ENCODE measurements at regions not wholly inside any gene's neighbourhood (a gene's known extent, or its start where the extent isn't known, plus 50 kb on each side); places are given as distances from the start of the nearest gene placed in this dataset.

- Histone ChIP-seq H4K20me1 (ENCODE audit: insufficient read depth, low read length) (no peaks in the 10 kb centered on the region), H3F3A (ENCODE audit: insufficient read depth, low read length) (no peaks in the 10 kb centered on the region), H3K27me3 (ENCODE audit: insufficient read depth, low read length) (no peaks in the 10 kb centered on the region), H3K4me1 (ENCODE audit: insufficient read depth, low read length, severe bottlenecking) (peaks cover 10% of the 10 kb centered on the region), H3K27ac (ENCODE audit: low read depth, low read length, poor library complexity, severe bottlenecking) (no peak overlapping the region), H2AFZ (ENCODE audit: low read length) (no peak overlapping the region), H3K9me2 (ENCODE audit: low read depth, low read length) (no peaks in the 10 kb centered on the region), H3K4me3 (ENCODE audit: low read depth, low read length, poor library complexity, severe bottlenecking) (no peak overlapping the region), H3K9ac (ENCODE audit: low read length) (no peak overlapping the region), H3K4me2 (ENCODE audit: low read length) (no peak overlapping the region), H3K36me3 (ENCODE audit: insufficient read depth, low read length) (no peaks in the 10 kb centered on the region), H3K79me2 (ENCODE audit: insufficient read depth, low read length) (no peaks in the 10 kb centered on the region), H3K9me3 (ENCODE audit: low read length) (no peaks in the 10 kb centered on the region)
- no peak for TF ChIP-seq EZH2 (IDR thresholded peaks at IDR 0.05; ENCODE audit: borderline replicate concordance, low read length)
- TF ChIP-seq CTCF (IDR thresholded peaks at IDR 0.05; ENCODE audit: low read length) = no peak
These were observed 68.9 kb upstream of the SDK2 start for GRCh38 chr17:73713136-73713535.

GRCh38 chr17:73715769-73716168 lies 71.5 kb upstream of the SDK2 start:
- no peak overlapping the region for H3K4me3 ChIP-seq (ENCODE audit: low read depth, low read length, poor library complexity, severe bottlenecking)
- H3K9me3 ChIP-seq (ENCODE audit: low read length) = no peaks in the 10 kb centered on the region
- no peak overlapping the region for H2AFZ ChIP-seq (ENCODE audit: low read length)
- H3K36me3 ChIP-seq (ENCODE audit: insufficient read depth, low read length) = no peaks in the 10 kb centered on the region
- H3K27ac ChIP-seq (ENCODE audit: low read depth, low read length, poor library complexity, severe bottlenecking) = no peak overlapping the region
- H3F3A ChIP-seq (ENCODE audit: insufficient read depth, low read length) = no peaks in the 10 kb centered on the region
- TF ChIP-seq CTCF (IDR thresholded peaks at IDR 0.05; ENCODE audit: low read length) (no peak), EZH2 (IDR thresholded peaks at IDR 0.05; ENCODE audit: borderline replicate concordance, low read length) (no peak)
- H3K9me2 ChIP-seq (ENCODE audit: low read depth, low read length) = no peaks in the 10 kb centered on the region
- H3K4me2 ChIP-seq (ENCODE audit: low read length) = no peak overlapping the region
- peaks cover 9% of the 10 kb centered on the region for H3K4me1 ChIP-seq (ENCODE audit: insufficient read depth, low read length, severe bottlenecking)
- H3K79me2 ChIP-seq (ENCODE audit: insufficient read depth, low read length) = no peaks in the 10 kb centered on the region
- H3K9ac ChIP-seq (ENCODE audit: low read length) = no peak overlapping the region
- no peaks in the 10 kb centered on the region for H3K27me3 ChIP-seq (ENCODE audit: insufficient read depth, low read length)
- H4K20me1 ChIP-seq (ENCODE audit: insufficient read depth, low read length) = no peaks in the 10 kb centered on the region

GRCh38 chr17:73717690-73718089 lies 73.4 kb upstream of the SDK2 start:
- Histone ChIP-seq H3K36me3 (ENCODE audit: insufficient read depth, low read length) (no peaks in the 10 kb centered on the region), H3K27me3 (ENCODE audit: insufficient read depth, low read length) (peaks cover 2% of the 10 kb centered on the region; the same call in 1 of the 2 replicates), H3K4me3 (ENCODE audit: low read depth, low read length, poor library complexity, severe bottlenecking) (no peak overlapping the region), H3K9ac (ENCODE audit: low read length) (no peak overlapping the region), H3K9me3 (ENCODE audit: low read length) (no peaks in the 10 kb centered on the region), H3K4me2 (ENCODE audit: low read length) (no peak overlapping the region), H3K79me2 (ENCODE audit: insufficient read depth, low read length) (no peaks in the 10 kb centered on the region), H2AFZ (ENCODE audit: low read length) (no peak overlapping the region), H3F3A (ENCODE audit: insufficient read depth, low read length) (no peaks in the 10 kb centered on the region), H3K4me1 (ENCODE audit: insufficient read depth, low read length, severe bottlenecking) (no peaks in the 10 kb centered on the region), H3K9me2 (ENCODE audit: low read depth, low read length) (no peaks in the 10 kb centered on the region), H4K20me1 (ENCODE audit: insufficient read depth, low read length) (no peaks in the 10 kb centered on the region), H3K27ac (ENCODE audit: low read depth, low read length, poor library complexity, severe bottlenecking) (no peak overlapping the region)
- no peak for TF ChIP-seq EZH2 (IDR thresholded peaks at IDR 0.05; ENCODE audit: borderline replicate concordance, low read length)
- TF ChIP-seq CTCF (IDR thresholded peaks at IDR 0.05; ENCODE audit: low read length) = no peak

Measured in OCI-LY1 (cell line).